GM18520 (cell line): ENCODE measurements at regions not wholly inside any gene's neighbourhood (a gene's known extent, or its start where the extent isn't known, plus 50 kb on each side); places are given as distances from the start of the nearest gene placed in this dataset.
"Not testable (repeated sequence)": the region's sequence is repeated elsewhere in the genome, so short reads cannot be mapped to it uniquely, and the experiment has no call there.

Experiments used
- ATAC-seq: cut with Tn5 transposase; IDR thresholded peaks from one replicate; pipeline ENCODE4 v1.9.1; 2021; ENCODE audit not compliant: unreplicated experiment

- not testable (repeated sequence) for ATAC-seq
Measured at GRCh38 chr5:177863822-177864446, 81.2 kb upstream of the FAM153A start.

- ATAC-seq: not testable (repeated sequence)
Measured at GRCh38 chr5:177857642-177858200, 75.0 kb upstream of the FAM153A start.

GRCh38 chr5:177856474-177856873 is 73.8 kb upstream of the FAM153A start:
- ATAC-seq: not testable (repeated sequence)

- not testable (repeated sequence) for ATAC-seq
Measured at GRCh38 chr5:177847914-177848313, 65.2 kb upstream of the FAM153A start.

- not testable (repeated sequence) for ATAC-seq
Measured at GRCh38 chr5:177846598-177846997, 63.9 kb upstream of the FAM153A start.

GRCh38 chr5:177845906-177846305 is 63.2 kb upstream of the FAM153A start:
- ATAC-seq: not testable (repeated sequence)

- not testable (repeated sequence) for ATAC-seq
Measured at GRCh38 chr5:177836191-177836590, 53.5 kb upstream of the FAM153A start.
